Dermis blood vessel endothelial cell (primary cell): ENCODE measurements at regions not wholly inside any gene's neighbourhood (a gene's known extent, or its start where the extent isn't known, plus 50 kb on each side); places are given as distances from the start of the nearest gene placed in this dataset.
"Not testable (repeated sequence)": the region's sequence is repeated elsewhere in the genome, so short reads cannot be mapped to it uniquely, and the experiment has no call there.

Experiments used
- DNase-seq: peaks from one replicate; pipeline ENCODE4 v3.0.0; 2010

DNA sequence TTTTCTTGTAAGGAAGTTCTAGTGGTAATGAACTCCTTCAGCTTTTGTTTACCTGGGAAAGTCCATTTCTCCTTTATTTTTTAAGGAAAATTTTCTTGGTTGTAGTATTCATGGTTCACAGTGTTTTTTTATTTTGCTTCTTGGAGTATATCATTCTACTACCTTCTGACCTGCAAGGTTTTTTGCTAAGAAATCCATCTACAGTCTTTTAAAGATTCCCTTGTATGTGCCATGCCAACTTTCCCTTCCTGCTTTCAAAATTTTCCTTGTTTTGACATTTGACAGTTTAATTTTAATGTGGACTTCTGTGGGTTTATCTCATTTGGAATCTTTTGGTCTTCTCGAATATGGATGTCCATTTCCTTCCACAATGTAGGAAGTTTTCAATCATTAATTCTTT is 855.6 kb downstream of the TBC1D32 start:
- no peak for DNase-seq

DNA sequence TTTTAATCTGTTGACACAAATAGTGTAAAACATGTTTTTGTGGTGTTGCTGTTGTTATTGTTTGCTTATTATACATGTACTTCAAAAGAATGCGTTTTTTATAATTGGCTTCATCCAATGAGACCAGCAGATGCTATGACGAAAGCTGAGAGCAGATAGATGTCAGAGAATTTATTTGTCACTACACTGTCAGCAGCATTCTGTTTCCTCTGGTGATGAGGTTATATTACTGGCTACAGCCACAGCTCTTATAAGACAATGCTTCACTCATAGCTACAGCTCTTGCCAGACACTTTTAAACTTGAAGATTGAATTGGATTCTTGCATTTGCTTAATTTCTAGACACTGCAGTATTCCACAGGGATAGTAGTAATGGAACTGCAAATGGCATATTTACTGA is 860.5 kb downstream of the TBC1D32 start:
- DNase-seq: no peak

DNA sequence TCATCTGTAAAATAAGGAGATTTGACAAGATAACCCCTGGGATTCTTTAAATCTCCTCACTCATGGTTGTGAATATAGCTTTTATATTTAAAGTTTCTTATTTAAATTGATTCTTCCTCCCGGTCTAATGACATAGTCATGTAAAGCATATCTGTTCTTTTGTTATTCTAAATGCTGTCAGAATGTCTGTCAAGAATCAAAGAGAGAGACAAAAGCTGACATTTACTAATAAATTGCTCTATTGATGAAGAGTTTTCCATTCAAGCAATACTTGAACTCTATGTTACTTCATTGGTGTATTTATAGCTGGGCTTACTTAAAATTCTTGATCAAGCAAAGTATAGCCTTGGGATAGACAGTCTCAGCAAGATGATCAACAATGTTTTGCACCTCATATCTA is 865.8 kb downstream of the TBC1D32 start:
- no peak for DNase-seq

DNA sequence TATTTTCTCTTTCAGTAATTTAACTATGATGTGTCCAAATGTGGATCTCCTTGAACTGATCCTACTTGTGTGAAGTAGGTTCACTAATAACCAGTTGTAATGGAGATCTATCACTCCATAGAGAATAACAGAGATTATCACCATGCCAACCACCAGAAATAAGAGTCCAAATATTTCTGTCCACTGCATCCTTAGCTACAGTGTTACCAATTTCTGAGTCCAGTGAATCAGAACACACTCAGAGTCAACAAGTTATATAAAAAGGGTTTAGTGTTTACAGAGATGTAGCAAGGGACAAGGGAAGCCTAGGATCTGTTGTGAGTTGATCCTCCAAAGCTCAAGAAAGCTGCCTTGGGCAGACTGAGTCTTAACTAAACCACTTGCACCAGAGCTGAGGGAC is 882.8 kb downstream of the TBC1D32 start:
- DNase-seq: no peak

DNA sequence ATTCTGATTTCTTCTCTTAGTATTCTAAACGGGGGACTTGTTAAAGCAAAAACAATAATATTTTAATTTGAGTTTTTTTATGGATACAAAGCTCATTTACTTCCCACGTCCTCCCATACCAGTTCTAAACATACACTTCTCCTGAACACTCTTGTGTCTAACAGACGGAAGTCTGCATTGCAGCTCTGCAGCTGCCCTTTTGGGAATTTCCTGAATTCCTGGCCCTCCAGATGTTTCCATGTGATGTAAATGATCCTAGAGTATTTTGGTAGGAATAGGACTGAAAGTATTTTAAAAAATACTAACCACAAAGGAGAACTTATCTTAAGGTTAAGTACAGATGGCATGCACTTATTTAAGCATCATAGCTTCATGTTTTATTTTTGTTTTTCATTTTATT is 886.7 kb downstream of the TBC1D32 start:
- DNase-seq: no peak

DNA sequence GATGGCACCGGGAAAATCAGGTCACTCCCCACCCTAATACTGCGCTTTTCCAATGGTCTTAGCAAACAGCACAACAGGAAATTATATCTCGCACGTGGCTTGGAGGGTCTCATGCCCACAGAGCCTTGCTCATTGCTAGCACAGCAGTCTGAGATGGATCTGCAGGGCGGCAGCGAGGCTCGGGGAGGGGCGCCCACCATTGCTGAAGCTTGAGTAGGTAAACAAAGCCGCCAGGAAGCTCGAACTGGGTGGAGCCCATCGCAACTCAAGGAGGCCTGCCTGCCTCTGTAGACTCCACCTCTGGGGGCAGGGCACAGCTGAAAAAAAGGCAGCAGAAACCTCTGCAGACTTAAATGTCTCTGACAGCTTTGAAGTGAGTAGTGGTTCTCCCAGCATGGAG is 901.4 kb downstream of the TBC1D32 start:
- DNase-seq: not testable (repeated sequence)

DNA sequence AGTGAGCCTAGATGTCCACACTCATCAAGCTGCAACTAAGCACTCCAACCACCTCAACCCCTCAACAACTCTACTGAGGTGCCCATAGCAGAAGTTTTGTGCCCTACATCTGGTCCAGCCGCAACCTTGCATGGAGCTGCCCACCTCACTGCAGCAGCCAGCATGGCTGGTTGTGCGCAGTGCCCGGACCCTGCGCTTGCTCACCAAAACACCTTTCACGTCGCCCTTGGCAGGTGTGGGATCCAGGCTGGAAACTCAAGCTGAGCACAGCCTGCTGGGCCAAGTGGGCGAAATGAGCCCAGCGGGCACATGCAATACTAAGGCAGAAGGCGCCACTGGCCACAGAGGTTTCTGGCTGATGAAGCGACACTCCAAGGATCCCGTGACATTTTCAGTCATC is 902.4 kb downstream of the TBC1D32 start:
- no peak for DNase-seq

DNA sequence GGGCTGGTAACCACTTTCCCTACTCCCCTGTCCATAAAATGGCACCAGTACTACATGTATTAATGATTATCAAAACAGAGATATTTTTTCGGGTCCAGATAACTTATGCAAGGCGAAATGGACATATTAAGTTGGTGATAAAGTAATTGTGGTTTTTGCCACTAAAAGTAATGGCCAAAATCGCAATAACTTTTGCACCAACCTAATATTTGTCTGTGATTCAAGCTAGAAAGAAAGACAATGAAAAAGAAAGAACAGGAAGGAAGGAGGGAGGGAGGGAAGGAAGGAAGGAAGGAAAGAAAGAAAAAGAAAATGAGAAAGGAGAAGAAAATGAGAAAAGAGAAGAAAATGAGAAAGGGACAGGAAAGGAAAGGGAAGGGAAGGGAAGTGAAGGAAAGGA is 922.9 kb downstream of the TBC1D32 start:
- no peak for DNase-seq

DNA sequence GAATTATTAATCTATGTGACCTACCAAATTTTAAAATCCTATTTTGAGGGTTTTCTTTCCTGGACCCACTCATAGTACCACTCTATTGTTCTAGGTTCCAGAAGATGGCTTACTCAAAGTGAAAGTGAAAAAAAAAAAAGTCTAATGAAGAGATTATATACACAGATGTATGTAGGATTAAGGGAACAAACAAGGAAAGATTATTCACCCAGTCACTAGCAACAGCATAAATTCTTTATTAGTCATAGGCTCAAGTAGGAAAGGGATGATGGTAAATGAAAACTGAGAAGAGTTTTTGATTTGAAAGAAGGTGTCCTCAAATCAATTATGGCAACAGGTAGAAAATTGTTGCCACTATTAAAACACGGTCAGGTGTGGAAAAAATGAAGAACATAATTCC is 923.7 kb downstream of the TBC1D32 start:
- DNase-seq: no peak

DNA sequence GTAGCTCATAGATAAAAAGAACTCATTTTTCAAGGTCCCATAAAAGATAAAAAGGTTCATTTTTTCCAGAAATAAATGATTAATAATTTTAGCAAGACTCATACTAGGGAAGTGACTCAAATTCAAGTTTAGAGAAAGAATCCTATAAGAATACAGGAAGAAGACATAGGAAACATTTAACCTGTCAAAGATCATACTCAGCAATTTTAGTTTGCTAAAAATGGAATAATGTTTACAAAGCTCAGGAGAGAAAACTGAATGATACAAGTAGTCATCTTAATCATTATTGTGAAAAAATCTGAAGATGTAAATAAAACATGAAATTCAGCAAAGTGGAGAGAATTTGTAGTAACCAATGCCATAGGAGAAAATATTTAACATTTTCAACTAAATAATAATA is 926.6 kb downstream of the TBC1D32 start:
- no peak for DNase-seq

DNA sequence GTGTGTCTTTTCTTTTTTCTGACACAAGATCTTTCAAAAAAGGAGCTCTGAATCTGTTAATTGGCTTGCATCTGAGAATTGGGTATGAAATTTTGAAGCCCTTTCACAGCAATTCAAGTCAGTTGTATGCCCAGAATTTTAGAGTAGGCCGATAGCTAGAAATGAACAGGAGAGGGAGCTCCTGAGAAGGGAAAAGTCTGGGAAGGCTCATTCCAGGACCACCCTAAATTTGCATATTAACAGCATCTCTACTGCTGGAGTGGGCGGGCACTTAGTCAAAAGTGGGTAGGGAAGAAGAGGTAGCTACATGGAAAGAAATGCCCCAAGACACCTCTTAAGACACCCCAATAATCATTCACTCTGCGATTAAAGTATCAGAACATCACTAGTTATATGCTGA is 928.3 kb downstream of the TBC1D32 start:
- DNase-seq: no peak

DNA sequence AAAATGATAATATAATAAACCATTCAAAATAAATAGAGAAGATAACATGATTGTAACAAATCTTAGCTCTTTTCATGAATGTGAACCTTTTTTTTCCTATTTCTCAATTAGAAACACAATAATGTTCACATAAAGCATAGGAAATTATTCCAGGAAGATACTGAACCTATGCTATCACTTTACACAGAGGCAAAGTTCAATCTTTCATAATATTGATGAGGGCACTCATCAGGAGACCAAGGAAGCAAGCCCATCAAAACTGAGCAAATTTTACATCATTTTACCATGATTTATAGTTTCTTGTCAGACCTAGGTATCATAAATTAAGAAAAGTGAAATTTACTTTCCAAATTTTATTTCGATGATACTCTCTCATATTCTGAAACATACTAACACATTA is 938.5 kb downstream of the TBC1D32 start:
- DNase-seq: no peak

DNA sequence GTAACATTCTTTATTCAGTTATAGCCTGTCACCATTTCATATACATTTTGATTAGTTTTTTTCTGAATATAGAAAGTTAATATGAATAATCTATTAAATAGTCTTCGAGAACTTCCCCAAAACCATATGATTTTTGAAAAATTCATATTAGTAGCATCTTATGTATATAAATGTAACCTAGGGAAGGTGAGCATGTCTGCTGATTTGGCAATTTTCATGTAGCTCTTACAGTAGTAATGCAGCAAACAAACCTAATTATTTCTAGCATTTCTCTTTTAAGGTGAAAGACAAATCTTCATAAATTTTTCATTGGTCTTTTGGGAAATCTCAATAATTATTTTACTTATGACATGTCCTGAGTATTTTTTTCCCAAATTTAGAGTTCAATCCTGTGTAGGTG is 939.0 kb downstream of the TBC1D32 start:
- no peak for DNase-seq

DNA sequence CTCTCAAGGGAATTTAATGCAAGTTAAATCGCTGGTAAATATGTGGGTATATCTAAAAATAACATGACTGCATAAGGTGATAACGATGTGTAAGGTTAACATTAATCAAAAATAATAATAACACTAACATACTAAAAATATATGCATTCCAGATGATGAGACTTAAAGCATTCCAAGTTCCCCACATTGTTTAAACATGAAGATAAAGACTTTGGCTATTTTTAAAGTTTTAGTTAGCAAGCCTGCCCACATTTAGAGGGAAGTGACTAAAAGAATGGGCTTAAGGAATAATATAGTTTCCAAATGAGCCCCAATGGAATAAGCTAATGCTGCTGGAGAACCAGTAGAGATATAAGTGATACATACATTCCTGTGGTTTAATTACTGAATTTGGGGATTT is 941.3 kb downstream of the TBC1D32 start:
- DNase-seq: no peak

DNA sequence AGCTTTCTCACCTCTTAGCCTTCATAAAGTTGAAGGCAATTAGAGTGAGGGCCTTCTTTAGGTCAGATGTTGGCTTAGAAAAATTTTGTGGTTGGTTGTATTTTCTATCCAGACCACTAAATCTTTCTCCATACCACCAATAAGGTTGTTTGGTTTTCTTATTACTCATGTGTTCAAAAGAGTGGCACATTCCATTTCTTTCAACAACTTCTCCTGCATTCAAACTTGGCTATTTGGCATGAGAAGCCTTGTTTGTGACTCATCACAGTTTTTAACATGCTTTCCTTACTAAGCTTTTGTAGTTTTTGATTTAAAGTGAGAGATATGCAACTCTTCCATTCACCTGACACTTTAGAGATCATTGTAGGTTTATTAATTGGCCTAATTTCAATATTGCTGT is 949.6 kb downstream of the TBC1D32 start:
- DNase-seq: no peak

DNA sequence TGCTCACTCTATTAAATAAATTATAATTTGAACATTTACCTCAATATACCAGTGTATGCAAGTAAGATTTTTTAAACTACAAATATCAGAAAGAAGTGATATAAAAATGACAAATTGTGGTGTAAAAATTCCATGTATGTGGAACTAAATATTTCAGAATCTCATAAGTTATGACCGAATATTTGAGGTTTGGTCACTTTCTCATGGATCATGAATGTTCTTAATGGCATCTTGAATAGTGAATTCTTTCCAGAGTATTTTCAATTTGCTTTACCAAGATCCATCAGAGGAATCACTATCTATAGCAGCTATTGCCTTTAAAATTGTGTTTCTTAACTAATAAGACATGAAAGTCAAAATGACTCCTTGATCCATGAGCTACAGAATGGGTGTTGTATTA is 950.6 kb downstream of the TBC1D32 start:
- no peak for DNase-seq

DNA sequence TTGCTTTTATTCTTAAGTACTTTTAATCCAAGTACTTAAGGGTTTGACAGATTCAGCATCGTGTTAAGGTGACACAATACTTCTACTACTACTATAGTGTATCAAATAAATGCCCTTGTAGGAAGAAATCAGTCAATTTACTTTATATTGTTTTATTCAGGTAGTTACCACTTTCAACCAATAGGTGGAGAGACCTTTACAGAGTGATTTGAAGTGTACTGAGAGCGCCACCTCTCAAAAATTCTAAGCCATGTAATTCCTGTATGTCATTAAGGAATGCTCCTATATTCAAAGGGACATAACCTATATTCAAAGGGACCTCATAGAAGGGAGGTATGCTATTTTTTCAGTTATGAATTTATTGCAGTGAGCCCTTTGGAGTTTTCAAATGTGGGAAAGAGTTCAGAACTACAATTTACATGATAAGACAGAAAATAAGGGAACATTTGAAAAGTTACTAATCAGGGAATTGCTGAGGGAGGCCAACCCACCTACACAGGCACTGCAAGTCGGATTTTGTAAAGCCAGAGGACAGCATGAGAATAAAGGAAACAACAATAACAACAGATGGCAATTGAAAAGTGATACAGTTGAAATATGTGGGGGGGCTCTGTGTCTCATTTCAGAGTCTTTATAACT is 955.6 kb downstream of the TBC1D32 start:
- DNase-seq: no peak

DNA sequence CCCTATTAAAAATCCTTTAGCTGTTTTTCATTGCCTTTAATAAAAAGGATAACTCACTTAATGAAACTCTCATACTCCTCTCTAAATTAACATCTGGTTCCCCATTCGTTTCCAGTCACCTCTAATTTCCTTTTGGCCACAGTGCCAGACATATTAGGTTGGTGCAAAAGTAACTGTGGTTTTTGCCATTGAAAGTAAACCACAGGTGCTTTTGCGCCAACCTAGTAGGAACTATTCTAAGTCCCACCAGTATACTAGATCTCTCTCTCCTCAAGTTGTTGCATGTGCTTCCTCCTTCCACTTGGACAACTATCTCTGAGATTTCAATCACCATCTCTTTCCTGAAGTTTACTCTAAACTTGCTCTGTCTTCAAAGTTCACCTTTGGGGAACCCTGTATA is 961.1 kb downstream of the TBC1D32 start:
- DNase-seq: no peak

DNA sequence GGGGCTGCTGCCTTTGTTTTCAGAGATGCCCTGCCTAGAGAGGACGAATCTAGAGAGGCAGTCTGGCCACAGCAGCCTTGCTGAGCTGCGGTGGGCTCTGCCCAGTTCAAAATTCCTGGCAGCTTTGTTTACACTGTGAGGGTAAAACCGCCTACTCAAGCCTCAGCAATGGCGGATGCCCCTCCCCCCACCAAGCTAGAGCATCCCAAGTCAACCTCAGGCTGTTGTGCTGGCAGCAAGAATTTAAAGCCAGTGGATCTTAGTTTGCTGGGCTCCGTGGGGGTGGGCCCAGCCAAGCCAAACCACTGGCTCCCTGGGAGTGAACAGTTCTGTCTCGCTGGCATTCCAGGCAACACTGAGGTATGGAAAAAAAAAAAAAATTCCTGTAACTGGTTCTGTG is 970.9 kb downstream of the TBC1D32 start:
- no peak for DNase-seq

DNA sequence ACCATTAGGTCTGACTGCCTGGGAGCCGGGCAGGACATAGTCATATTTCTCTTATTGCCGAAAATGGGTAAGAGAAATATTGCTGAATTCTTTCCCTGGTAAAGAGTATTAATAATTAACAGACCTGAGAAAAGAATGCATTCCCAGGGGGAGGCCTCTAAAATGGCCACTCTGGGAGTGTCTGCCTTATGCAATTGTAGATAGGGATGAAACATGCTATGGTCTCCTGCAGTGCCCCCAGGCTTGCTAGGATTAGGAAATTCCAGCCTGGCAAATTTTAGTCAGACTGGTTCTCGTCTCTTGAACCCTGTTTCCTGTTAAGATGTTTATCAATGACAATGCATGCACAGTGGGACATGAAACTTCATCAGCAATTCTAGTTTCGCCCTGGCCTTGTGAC is 975.7 kb downstream of the TBC1D32 start:
- DNase-seq: not testable (repeated sequence)

DNA sequence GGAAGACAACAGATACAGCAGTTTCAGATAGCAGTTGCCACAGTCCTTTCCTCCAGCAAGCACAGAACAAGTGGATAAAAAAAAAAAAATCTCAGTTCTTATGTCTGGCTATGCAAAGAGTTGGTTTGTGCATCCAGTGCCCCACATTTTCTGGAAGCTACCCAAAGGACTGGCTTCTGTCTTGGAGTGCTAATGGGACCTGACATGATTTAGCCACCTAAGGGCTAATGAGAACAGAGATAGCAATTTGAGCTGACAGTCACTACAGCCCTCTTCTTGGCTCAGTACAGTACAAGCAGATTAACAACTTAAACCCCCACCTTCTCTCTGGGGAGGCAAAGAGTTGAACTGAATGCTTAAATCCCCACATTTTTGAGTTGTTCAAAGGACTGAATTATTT is 976.8 kb downstream of the TBC1D32 start:
- no peak for DNase-seq

DNA sequence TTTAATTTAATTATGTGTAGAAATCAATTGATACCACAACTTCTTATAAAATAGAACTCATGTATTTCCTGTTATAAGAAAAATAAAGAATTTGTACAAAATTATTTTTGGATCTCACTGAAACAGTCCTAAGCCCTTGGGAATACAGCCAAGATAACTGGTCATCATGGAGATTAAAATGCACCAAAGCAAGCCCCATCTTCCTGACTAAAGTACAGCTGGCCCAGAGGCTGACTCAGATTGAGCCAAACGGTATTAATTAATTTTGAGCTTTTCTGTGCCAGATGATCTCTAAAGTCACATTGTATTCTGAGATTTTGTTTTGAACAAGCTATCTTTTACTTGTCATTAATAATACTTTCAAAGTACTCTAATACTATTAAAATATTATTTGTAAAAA is 978.5 kb downstream of the TBC1D32 start:
- no peak for DNase-seq

DNA sequence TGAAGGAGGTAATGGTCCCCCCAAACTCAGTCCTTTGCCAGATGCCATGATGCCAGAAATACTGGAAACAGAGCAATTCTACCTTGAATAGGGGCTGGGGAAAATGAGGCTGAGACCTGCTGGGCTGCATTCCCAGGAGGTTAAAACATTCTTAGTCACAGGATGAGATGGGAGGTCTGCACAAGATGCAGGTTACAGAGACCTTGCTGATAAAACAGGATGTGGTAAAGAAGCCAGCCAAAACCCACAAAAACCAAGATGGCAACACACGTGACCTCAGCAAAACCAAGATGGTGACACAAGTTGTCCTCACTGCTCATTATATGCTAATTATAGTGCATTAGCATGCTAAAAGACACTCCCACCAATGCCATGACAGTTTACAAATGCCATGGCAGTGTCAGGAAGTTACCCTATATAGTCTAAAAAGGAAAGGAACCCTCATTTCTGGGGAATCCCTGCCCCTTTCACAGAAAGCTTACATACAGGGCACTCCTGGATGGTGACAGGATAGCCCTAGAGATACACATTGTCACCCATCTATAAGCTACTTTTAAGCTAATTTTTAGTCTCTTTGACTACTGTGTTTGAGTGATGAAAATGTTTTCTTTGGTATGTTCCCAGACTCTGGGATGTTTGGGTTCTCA is 979.7 kb downstream of the TBC1D32 start:
- no peak for DNase-seq

DNA sequence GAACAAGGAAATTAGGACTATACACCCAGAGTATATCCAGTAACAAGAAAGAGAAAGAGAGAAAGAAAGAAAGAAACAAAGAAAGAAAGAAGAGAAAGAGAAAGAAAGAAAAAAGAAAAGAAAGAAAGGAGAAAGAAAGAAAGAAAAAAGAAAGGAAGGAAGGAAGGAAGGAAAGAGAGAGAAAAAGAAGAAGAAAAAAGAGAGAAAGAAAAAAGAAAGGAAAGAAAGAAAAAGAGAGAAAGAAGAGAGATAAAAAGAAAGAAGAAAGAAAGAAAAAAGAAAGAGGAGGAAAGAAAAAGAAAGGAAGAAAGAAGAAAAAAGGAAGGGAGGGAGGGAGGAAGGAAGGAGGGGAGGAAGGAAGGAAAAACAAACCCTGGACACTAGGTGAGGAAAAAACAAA is 981.8 kb downstream of the TBC1D32 start:
- no peak for DNase-seq

DNA sequence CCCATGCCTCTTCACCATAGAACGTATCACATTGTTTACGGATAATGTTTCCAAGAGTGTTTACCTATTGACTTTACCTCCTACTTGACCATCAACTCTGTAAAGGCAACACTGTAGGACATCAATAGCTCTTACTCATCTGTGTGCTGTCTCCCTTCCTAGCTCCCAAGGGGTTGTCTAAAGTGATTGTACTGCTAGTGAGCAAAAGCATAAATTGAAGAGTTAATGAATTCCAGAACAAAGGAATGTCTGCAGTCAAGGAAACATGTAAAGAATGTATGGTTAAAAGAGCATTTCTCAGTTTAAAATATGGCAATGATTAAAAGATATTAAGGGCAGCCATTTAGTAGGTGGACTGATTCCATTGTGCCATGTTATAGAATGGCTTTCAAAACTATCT is 985.4 kb downstream of the TBC1D32 start:
- DNase-seq: no peak
